ENCODE measurements at regions not wholly inside any gene's neighbourhood (a gene's known extent, or its start where the extent isn't known, plus 50 kb on each side); places are given as distances from the start of the nearest gene placed in this dataset.

GRCh38 chr4:153140294-153140693, 63.9 kb upstream of the TRIM2 start:
- FAIRE-seq, result no peak

DNA sequence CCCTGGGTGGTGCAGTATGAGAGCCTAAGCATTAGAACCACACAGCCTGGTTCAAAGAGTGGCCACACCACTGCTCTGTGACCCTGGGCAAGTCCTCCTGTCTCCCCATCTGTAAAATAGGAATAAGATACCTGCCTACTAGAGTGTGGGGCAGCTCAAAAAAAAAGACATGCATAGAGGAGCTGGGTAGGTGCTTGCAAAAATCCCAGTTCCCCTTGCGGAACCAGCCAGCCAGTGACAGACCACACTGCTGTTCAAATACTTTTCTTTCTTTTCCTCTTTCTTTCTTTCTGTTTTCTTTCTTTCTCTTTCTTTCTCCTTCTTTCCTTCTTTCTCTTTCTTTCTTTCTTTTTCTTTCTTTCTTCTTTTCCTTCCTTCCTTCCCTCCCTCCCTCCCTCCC, 63.0 kb upstream of the TRIM2 start:
- FAIRE-seq, result no peak

DNA sequence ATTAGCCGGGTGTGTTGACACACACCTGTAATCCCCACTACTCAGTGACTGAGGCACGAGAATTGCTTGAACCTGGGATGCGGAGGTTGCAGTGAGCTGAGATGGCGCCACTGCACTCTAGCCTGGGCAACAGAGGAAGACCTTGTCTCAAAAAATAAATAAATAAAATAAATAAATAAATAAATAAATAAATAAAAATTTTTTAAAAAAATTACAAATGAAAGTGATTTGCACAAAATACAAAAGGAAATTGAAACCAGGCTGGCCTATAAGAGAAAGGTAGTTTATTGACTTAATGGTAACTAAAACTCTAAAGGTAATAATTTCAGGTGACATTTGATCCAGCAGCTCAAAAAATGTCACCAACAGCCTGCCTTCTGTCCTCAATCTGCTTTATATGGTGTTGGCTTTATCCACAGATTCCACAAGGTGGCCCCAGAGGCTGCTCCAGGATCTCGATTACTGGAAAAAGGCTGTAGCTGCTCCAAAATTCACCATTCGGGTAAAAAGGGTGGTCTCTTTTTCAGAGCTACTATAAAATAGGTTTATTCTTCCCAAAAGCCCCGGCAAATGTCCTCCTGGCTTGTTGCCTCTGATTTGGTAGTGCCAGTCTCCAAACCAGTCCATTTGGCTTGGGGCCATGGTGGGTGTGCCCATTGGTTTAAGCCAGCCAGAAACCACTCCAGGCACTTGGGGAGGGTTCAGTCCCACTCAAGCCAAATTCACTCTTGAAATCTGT, 61.4 kb upstream of the TRIM2 start:
- FAIRE-seq, result peak; percentile 93

GRCh38 chr4:153143527-153144348, 60.5 kb upstream of the TRIM2 start:
- FAIRE-seq, result no peak

- no peak for FAIRE-seq
Observed at GRCh38 chr4:153146031-153146430, 58.2 kb upstream of the TRIM2 start.

DNA sequence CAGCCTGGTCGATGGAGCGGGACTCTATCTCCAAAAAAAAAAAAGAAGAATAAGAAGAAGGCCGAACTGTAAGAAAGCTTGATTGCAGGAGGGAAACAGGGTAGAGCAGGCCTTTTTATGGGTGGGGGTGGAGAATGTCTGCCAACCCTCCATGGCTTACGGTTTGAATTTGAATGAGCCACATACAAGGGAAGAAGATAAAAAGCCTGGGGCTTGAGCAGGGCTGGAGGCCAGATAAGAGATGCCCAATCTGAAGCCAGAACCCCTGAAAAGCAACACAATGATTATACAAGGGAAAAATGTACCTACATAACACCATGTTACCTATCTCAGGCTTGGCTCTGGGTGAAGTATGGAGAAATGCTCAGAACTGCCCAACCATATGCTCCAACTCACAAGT, 57.3 kb upstream of the TRIM2 start:
- no peak for FAIRE-seq

DNA sequence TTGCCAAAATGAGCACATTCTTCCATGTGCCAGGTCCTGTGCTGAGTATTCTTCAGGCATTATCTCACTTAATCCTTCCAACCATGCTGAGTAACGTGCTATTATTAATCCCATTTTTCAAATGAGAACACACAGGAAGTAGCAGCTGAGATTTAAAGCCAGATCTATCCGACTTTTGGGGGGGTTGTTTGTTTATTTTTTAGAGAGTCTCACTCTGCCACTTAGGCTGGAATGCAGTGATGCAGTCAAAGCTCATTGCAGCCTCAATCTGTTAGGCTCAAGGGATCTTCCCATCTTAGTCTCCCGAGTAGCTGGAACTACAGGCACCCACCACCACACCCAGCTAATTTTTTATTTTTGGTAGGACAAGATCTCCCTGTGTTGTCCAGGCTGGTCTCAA, 55.5 kb upstream of the TRIM2 start:
- no peak for FAIRE-seq

DNA sequence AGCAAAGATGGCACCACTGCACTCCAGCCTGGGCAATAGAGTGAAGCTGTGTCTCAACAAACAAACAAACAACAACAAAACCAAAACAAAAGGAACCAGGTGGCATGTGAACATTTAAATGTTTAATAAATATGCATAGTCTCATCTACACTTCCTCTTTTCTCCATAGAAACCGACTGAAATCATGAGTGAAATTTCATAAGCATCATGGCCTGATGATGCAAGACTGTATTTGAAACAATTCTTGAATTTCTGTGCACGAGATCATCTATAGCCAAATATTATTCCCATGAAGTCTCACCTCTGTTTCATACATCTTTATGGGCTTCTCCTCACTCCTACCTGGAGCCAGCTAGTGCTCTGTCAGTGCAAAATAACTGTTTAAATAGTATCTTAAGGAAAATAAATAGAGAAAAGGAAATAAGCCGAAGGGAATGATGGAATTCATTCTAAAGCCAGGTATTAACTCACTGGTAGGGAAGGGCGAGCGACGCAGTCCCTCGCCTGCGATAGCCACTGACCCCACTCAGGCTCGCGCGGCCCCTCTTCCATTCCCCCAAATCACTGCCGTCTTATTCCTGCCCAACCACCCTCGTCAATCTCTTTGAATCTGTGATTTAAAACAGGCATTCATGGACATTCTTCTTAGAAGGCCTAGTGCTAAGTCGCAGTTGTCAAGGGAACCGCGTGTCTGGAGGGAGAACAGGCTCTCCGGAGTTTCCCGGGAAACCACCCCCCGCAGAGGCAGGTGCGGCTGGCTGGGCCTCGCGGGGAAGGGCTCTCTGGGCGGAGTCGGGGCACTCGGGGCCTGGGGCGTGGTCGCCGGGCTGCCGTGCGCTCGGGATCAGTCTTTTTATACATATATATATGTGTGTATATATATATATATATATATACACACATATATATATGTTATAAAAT, 52.4 kb upstream of the TRIM2 start:
- FAIRE-seq, result peak; percentile 33

DNA sequence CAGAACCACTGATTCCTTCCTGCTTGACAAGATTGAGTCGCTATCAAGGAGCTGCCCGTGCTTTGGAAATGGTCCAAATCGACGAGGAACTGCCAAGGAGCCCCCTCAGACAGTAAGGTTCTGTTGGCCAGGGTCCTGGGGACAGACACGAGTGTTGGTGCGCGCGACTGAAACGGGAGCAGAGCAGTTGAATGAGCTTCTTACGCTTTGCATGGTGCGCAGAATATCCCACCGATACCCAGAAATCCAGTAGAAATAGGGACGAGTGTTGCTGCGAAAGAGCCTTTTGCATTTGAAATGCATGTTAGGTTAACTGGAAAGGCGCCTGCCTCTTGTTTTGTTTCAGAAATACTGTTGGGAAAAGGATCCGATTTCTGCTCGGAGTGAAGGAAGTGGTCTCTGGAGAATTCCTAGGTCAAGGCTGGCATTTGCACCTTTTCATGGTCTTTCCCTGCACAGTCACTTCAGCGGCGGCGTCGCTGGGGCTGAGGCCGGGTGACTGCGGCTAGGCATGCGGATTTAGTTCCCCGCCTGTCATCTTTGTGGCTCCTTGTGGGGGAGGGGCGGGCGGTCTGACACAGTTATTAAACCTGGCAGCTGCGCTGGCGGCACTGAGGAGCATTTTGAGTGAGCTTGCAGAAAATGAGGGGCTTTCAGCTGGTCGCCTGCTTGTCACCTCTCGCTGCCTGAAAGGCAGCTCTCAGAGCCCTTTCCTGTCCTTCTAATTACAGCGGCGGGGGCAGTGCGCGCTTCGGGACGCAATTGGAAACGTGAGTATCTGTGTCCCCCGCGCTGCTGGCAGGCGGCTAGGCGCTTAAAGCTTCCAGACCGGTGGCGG, 51.5 kb upstream of the TRIM2 start:
- FAIRE-seq, result no peak

DNA sequence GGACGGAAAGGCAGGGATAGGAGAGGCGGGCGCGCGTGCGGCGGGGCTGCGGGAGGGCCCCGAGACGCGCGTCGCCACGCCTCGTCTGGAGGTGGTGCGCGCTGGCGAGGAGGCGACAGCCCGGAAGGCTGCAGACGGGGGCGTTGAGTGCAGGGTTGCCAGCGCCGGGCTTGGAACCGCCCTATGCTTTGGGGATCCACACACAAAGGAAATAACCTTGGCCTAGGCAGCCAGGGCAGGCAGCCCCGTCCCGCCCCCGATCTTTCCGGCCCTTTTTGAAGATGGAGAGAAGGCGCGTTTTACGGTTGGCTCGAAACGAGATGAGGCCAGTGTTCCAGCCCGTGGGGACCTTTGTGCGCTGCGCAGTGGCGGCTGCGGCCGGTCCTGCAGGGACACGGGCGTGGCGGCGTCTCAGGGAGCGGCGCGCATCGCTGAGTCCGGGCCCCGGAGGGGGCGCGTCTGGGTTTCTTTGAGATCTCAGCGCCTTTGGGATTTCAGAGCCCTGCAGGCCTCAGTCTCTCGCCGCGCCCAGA, 50.8 kb upstream of the TRIM2 start:
- FAIRE-seq, result no peak

DNA sequence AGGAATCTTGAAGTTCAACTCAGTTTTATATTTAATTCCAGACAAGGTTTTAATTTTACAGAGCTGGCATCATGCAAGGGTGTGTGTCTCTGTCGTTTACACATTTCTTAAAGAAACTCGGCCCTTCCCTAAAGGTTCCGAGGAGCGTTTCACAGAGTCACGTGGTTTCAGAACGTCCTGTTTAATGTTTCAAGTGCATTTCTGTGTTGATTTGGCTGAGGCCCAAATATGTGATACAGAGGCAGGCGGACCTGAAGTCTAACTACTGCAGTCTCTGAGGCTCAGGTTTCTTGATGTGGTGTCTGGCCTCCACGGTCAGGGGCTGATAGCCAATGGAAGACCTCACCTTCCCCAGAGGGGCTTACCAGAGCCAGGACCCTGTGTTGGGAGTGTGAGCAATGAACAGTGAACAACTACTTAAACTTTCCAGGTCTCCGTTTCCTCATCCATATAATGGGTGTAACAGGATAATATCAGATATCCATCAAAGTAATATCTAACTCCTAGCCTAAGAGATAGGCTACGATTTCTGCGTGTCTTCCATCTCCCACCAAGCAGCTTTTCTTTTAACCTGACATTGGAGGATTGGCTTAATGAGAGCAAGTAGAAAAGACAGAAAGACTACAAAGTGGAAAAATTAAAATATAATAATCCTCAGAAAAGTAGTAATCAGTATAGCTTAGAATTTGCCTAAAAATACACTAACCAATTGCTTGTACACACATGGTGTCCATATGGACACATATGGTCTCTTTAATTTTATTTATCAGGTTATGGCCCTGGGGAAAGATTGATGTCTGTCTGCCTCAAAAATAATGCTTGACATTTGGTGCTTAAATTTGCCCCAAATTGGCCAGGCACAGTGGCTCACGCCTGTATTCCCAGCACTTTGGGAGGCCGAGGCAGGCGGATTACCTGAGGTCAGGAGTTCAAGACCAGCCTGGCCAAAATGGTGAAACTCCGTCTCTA, 50.0 kb upstream of the TRIM2 start:
- no peak for FAIRE-seq
